ENCODE measurements at regions not wholly inside any gene's neighbourhood (a gene's known extent, or its start where the extent isn't known, plus 50 kb on each side); places are given as distances from the start of the nearest gene placed in this dataset.

- TF ChIP-seq POLR2A (IDR thresholded peaks at IDR 0.05; ENCODE audit: low read depth, low read length): no peak
- no peak for TF ChIP-seq POLR2AphosphoS5 (IDR thresholded peaks at IDR 0.05; ENCODE audit: low read depth, low read length)
These were observed 1697.1 kb downstream of the STIM2 start for GRCh38 chr4:28557755-28558154.
